HCT116 (cell line): ENCODE measurements at regions not wholly inside any gene's neighbourhood (a gene's known extent, or its start where the extent isn't known, plus 50 kb on each side); places are given as distances from the start of the nearest gene placed in this dataset.

Experiments used
- ATAC-seq: fragments of 200-7000 bp; cut with Tn5 transposase; 2 replicates; pipeline ENCODE4 v1.9.1; 2020; ENCODE audit warnings: mild to moderate bottlenecking, moderate library complexity
- BruUV-seq: library from RNA; stranded (reverse); fragments of 400-500 nt; replicated peaks from 2 replicates; lab custom pipeline; 2021; lab: Mats Ljungman, UMichigan
- CTCF ChIA-PET: fragments of 300-600 bp; sonication (Branson Sonifier 250); formaldehyde crosslinking; loops from one replicate; lab custom pipeline; 2021; ENCODE audit warnings: antibody characterized with exemption; lab: Charles Lee
- POLR2A ChIA-PET: fragments of 300-600, 350-600 bp; sonication (Branson Sonifier 250); formaldehyde crosslinking; loops from one replicate; lab custom pipeline; 2021; ENCODE audit warnings: antibody characterized with exemption; lab: Charles Lee
- RAD21 ChIA-PET, 2 experiments: fragments of 300-600 bp; sonication (Branson Sonifier 250); formaldehyde crosslinking; loops; one replicate each; lab custom pipeline; 2023; ENCODE audit warnings: low total read pairs in 2 of 2; ENCODE audit not compliant: uncharacterized antibody in 2 of 2, unreplicated experiment in 2 of 2, low non-redundant PET in 1 of 2; lab: Charles Lee
- DNase-seq: peaks from one replicate; pipeline ENCODE4 v3.0.0-alpha.2; 2010; ENCODE audit warnings: low read depth, low spot score
- H2AFZ ChIP-seq: fragments of 200-600 bp; shearing (Covaris generic), sonication (generic); 2 replicates; pipeline ENCODE4 v1.6.1; 2017; ENCODE audit warnings: low read depth, mixed run types, mixed read lengths, antibody characterized with exemption, low read length; ENCODE audit not compliant: poor library complexity, severe bottlenecking
- H3K27ac ChIP-seq: 2 replicates; pipeline ENCODE4 v1.5.1; 2012; ENCODE audit warnings: low read depth, low read length
- H3K27me3 ChIP-seq: fragments of 200-600 bp; sonication (generic); 2 replicates; pipeline ENCODE4 v1.6.1; 2016; ENCODE audit warnings: mixed run types, low read length, mixed read lengths; ENCODE audit not compliant: insufficient read depth
- H3K36me3 ChIP-seq, 2 experiments: fragments of 200-500 bp in 1 of 2; fragments of 200-600 bp in 1 of 2; sonication (Bioruptor generic) in 1 of 2; sonication (generic) in 1 of 2; 2 replicates each; pipeline versions ENCODE4 v1.5.1 to v1.6.1; 2014 to 2016; ENCODE audit warnings: low read length in 2 of 2, inconsistent platforms in 1 of 2, mixed read lengths in 1 of 2, mixed run types in 1 of 2; ENCODE audit not compliant: insufficient read depth in 2 of 2, control insufficient read depth in 1 of 2
- H3K4me1 ChIP-seq, 2 experiments: fragments of 200-600 bp in 1 of 2; sonication (generic) in 1 of 2; 2 replicates each; pipeline versions ENCODE4 v1.5.1 to v1.6.1; 2012 to 2017; ENCODE audit warnings: low read length in 2 of 2, inconsistent platforms in 1 of 2, mild to moderate bottlenecking in 1 of 2, mixed read lengths in 1 of 2, mixed run types in 1 of 2, moderate library complexity in 1 of 2; ENCODE audit not compliant: insufficient read depth in 2 of 2, control insufficient read depth in 1 of 2
- H3K4me2 ChIP-seq: fragments of 200-600 bp; sonication (generic); 2 replicates; pipeline ENCODE4 v1.6.1; 2017; ENCODE audit warnings: mixed run types, low read length, mixed read lengths
- H3K4me3 ChIP-seq, 2 experiments: fragments of 200-600 bp in 1 of 2; sonication (generic) in 1 of 2; replicated peaks in 1 of 2; 2 replicates each; pipeline ENCODE4 v1.5.1; 2011 to 2016; ENCODE audit warnings: low read length in 2 of 2, control low read depth in 1 of 2, low read depth in 1 of 2, mild to moderate bottlenecking in 1 of 2, mixed read lengths in 1 of 2, mixed run types in 1 of 2
- H3K79me2 ChIP-seq: fragments of 200-600 bp; sonication (generic); 2 replicates; pipeline ENCODE4 v1.6.1; 2017; ENCODE audit warnings: mild to moderate bottlenecking, mixed run types, low read length, moderate library complexity, mixed read lengths; ENCODE audit not compliant: insufficient read depth
- H3K9ac ChIP-seq: fragments of 200-600 bp; sonication (generic); 2 replicates; pipeline ENCODE4 v1.6.1; 2016; ENCODE audit warnings: low read length, mixed read lengths
- H3K9me2 ChIP-seq: fragments of 200-600 bp; sonication (generic), shearing (Covaris generic); 2 replicates; pipeline ENCODE4 v1.6.1; 2017; ENCODE audit warnings: mixed run types, mild to moderate bottlenecking, moderate library complexity; ENCODE audit not compliant: insufficient read depth
- H3K9me3 ChIP-seq, 2 experiments: fragments of 200-500 bp in 1 of 2; fragments of 200-600 bp in 1 of 2; sonication (Bioruptor generic) in 1 of 2; sonication (generic) in 1 of 2; 2 replicates each; pipeline ENCODE4 v1.6.1; 2014 to 2017; ENCODE audit warnings: low read length in 2 of 2, mixed read lengths in 2 of 2, inconsistent platforms in 1 of 2, low read depth in 1 of 2, mild to moderate bottlenecking in 1 of 2, mixed run types in 1 of 2, moderate library complexity in 1 of 2; ENCODE audit not compliant: control insufficient read depth in 1 of 2, insufficient read depth in 1 of 2
- H4K20me1 ChIP-seq: fragments of 200-600 bp; sonication (generic), shearing (Covaris generic); 2 replicates; pipeline ENCODE4 v1.6.1; 2017; ENCODE audit warnings: mixed run types, mild to moderate bottlenecking, moderate library complexity; ENCODE audit not compliant: insufficient read depth
- CTCF ChIP-seq, 3 experiments: fragments of 200-600 bp in 1 of 3; sonication (generic) in 1 of 3; IDR thresholded peaks in 2 of 3; conservative IDR thresholded peaks in 1 of 3; 2 replicates each; pipeline ENCODE4 v1.5.1; 2012 to 2017; ENCODE audit warnings: low read depth in 2 of 3, low read length in 2 of 3, antibody characterized with exemption in 1 of 3, borderline replicate concordance in 1 of 3, control low read depth in 1 of 3, mild to moderate bottlenecking in 1 of 3, mixed read lengths in 1 of 3, mixed run types in 1 of 3, moderate library complexity in 1 of 3; ENCODE audit not compliant: insufficient read depth in 1 of 3
- POLR2A ChIP-seq: IDR thresholded peaks from 2 replicates; pipeline ENCODE4 v1.7.0; 2011; ENCODE audit warnings: borderline replicate concordance; ENCODE audit not compliant: insufficient read depth, insufficient read length; ENCODE audit errors: extremely low read depth
- POLR2AphosphoS5 ChIP-seq: IDR thresholded peaks from 2 replicates; pipeline ENCODE4 v1.6.1; 2011; ENCODE audit warnings: mild to moderate bottlenecking, low read depth, low read length, moderate library complexity
- REST ChIP-seq: IDR thresholded peaks from 2 replicates; pipeline ENCODE4 v1.6.1; 2012; ENCODE audit warnings: low read depth
- ZBTB33 ChIP-seq: IDR thresholded peaks from 2 replicates; pipeline ENCODE4 v1.6.1; 2011; ENCODE audit warnings: mild to moderate bottlenecking, low read length, moderate library complexity; ENCODE audit not compliant: insufficient replicate concordance; ENCODE audit errors: extremely low read depth
- intact Hi-C: fragments of 100-400 bp; cut with micrococcal nuclease; formaldehyde crosslinking; loops from 2 replicates; pipeline ENCODE4 v1.10.0; 2022

- Histone ChIP-seq H3K27me3 (no peaks in the 10 kb centered on the region), H3K36me3 (no peaks in the 10 kb centered on the region), H3K4me3 (no peak overlapping the region), H3K9ac (no peak overlapping the region), H3K27ac (no peak overlapping the region), H3K4me2 (no peak overlapping the region), H3K79me2 (no peaks in the 10 kb centered on the region), H2AFZ (no peak overlapping the region), H3K4me1 (peaks cover 0 to 12% of the 10 kb centered on the region in 2 experiments; a peak in 1 of 4 replicates), H3K9me2 (no peaks in the 10 kb centered on the region), H3K9me3 (no peaks in the 10 kb centered on the region), H4K20me1 (no peaks in the 10 kb centered on the region)
- DNase-seq, result no peak
- CTCF ChIA-PET, result no interaction called here
- intact Hi-C loops, result no loop called here
- POLR2A ChIA-PET, result no interaction called here
- BruUV-seq, result no TSS peak
- ATAC-seq, result no peak
- TF ChIP-seq POLR2A (no peak), ZBTB33 (no peak), POLR2AphosphoS5 (no peak), REST (no peak), CTCF (IDR thresholded peaks at IDR 0.05 in 2 of 3, conservative IDR thresholded peaks at IDR 0.05 in 1 of 3; ENCODE audit: borderline replicate concordance in 1 of 3, insufficient read depth in 1 of 3, low read depth in 2 of 3, low read length in 2 of 3) (no peak)
- RAD21 ChIA-PET, result no interaction called here
These were observed 435.7 kb downstream of the ZEB2 start for GRCh38 chr2:144084114-144084661.
